Smooth muscle cell (in vitro differentiated cells): ENCODE measurements at regions not wholly inside any gene's neighbourhood (a gene's known extent, or its start where the extent isn't known, plus 50 kb on each side); places are given as distances from the start of the nearest gene placed in this dataset.

Source experiments
- DNase-seq: peaks from one replicate; lab custom pipeline; 2025; ENCODE audit not compliant: unreplicated experiment; lab: John Stamatoyannopoulos, UW
- H2AFZ ChIP-seq: fragments of 200-600 bp; sonication (generic); 2 replicates; pipeline ENCODE4 v1.6.0; 2016; ENCODE audit warnings: antibody characterized with exemption, low read depth, mild to moderate bottlenecking
- H3F3A ChIP-seq: fragments of 200-600 bp; sonication (generic); 2 replicates; pipeline ENCODE4 v1.6.0; 2017; ENCODE audit warnings: antibody characterized with exemption, low read depth
- H3K27ac ChIP-seq: fragments of 200-600 bp; sonication (generic); 2 replicates; pipeline ENCODE4 v1.5.1; 2016; ENCODE audit warnings: low read depth, mild to moderate bottlenecking
- H3K27me3 ChIP-seq: fragments of 200-600 bp; sonication (generic); 2 replicates; pipeline ENCODE4 v1.6.1; 2016; ENCODE audit warnings: low read depth, mild to moderate bottlenecking
- H3K36me3 ChIP-seq: fragments of 200-600 bp; sonication (generic); 2 replicates; pipeline ENCODE4 v1.5.1; 2016; ENCODE audit warnings: low read depth
- H3K4me1 ChIP-seq: fragments of 200-600 bp; sonication (generic); 2 replicates; pipeline ENCODE4 v1.5.1; 2016; ENCODE audit warnings: low read depth
- H3K4me2 ChIP-seq: fragments of 200-600 bp; sonication (generic); 2 replicates; pipeline ENCODE4 v1.6.0; 2016; ENCODE audit warnings: mild to moderate bottlenecking
- H3K4me3 ChIP-seq: fragments of 200-600 bp; sonication (generic); 2 replicates; pipeline ENCODE4 v1.5.1; 2016; ENCODE audit warnings: mild to moderate bottlenecking
- H3K79me2 ChIP-seq: fragments of 200-600 bp; sonication (generic); 2 replicates; pipeline ENCODE4 v1.6.0; 2016; ENCODE audit warnings: low read depth, mild to moderate bottlenecking
- H3K9ac ChIP-seq: fragments of 200-600 bp; sonication (generic); 2 replicates; pipeline ENCODE4 v1.6.0; 2016; ENCODE audit warnings: low read depth
- H3K9me3 ChIP-seq: fragments of 200-600 bp; sonication (generic); replicated peaks from 2 replicates; pipeline ENCODE4 v1.5.1; 2016; ENCODE audit warnings: low read depth
- H4K20me1 ChIP-seq: fragments of 200-600 bp; sonication (generic); 2 replicates; pipeline ENCODE4 v1.6.0; 2016; ENCODE audit warnings: low read depth
- CTCF ChIP-seq: fragments of 200-600 bp; sonication (generic); IDR thresholded peaks from 2 replicates; pipeline ENCODE4 v1.5.1; 2017; ENCODE audit warnings: borderline replicate concordance, mild to moderate bottlenecking, antibody characterized with exemption; ENCODE audit not compliant: insufficient read depth, poor library complexity, severe bottlenecking
- WGBS: methylation state at CpG from one replicate; pipeline ENCODE4 v1.1.7; 2016; ENCODE audit warnings: low lambda C conversion rate; 5-methylcytosine and 5-hydroxymethylcytosine counted together

DNA sequence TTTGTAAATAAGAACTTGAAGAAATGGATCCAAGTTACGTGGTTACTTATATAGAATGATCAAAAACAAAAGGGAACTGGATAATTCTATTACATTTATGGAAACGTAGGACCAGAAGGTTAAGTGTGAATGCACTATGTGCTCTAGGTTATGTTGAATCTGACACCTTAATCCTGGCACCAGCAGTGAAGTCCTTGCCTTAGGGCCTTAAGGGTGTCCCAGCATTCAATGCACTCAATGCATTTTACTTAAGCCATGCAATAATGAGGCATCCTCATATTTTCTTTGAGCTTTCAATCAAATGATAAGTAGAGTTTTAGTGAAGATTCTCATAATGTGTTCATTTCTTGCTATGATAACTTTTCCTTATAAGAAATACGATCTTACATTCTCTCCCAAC, 178.3 kb upstream of the AGR3 start:
- 95% methylated on average over 3 of the region's 3 CpGs for whole genome bisulfite sequencing
- no peaks in the 10 kb centered on the region for H4K20me1 ChIP-seq
- H3K27ac ChIP-seq = no peak overlapping the region
- H3K4me1 ChIP-seq = no peaks in the 10 kb centered on the region
- no peaks in the 10 kb centered on the region for H3K9me3 ChIP-seq
- no peak overlapping the region for H3K4me2 ChIP-seq
- no peak overlapping the region for H3K4me3 ChIP-seq
- H3K9ac ChIP-seq = no peak overlapping the region
- no peak for DNase-seq
- H3K36me3 ChIP-seq = no peaks in the 10 kb centered on the region
- no peak overlapping the region for H2AFZ ChIP-seq
- H3K79me2 ChIP-seq = no peaks in the 10 kb centered on the region
- H3F3A ChIP-seq = no peaks in the 10 kb centered on the region
- no peaks in the 10 kb centered on the region for H3K27me3 ChIP-seq
- TF ChIP-seq CTCF = no peak

DNA sequence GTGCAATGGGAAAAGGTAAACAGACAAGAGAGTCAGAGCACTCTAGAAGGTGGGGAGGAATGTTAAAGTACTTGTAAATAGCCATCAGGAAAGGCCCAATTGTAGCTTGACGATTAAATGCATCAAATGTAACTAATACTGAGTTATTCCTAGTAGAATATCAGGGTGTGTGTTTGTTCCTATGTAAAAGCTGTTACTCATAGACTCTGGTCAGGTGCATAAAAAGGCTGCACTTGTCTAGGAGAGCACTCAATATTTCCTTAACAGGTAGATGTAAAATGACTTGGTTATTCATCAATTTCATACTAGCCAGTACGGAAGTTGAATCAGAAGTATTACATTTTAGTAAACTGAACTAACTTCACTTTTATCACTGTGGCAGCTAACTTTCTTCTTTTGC, 179.7 kb upstream of the AGR3 start:
- no peak overlapping the region for H2AFZ ChIP-seq
- H3K27ac ChIP-seq = no peak overlapping the region
- H3K9ac ChIP-seq = no peak overlapping the region
- TF ChIP-seq CTCF = no peak
- H3K79me2 ChIP-seq = no peaks in the 10 kb centered on the region
- H3K27me3 ChIP-seq = no peaks in the 10 kb centered on the region
- H3K4me2 ChIP-seq = no peak overlapping the region
- H3F3A ChIP-seq = no peaks in the 10 kb centered on the region
- WGBS = 89% methylated on average over 2 of the region's 2 CpGs
- H3K4me3 ChIP-seq = no peak overlapping the region
- no peaks in the 10 kb centered on the region for H3K36me3 ChIP-seq
- H4K20me1 ChIP-seq = no peaks in the 10 kb centered on the region
- DNase-seq = no peak
- no peaks in the 10 kb centered on the region for H3K9me3 ChIP-seq
- no peaks in the 10 kb centered on the region for H3K4me1 ChIP-seq

DNA sequence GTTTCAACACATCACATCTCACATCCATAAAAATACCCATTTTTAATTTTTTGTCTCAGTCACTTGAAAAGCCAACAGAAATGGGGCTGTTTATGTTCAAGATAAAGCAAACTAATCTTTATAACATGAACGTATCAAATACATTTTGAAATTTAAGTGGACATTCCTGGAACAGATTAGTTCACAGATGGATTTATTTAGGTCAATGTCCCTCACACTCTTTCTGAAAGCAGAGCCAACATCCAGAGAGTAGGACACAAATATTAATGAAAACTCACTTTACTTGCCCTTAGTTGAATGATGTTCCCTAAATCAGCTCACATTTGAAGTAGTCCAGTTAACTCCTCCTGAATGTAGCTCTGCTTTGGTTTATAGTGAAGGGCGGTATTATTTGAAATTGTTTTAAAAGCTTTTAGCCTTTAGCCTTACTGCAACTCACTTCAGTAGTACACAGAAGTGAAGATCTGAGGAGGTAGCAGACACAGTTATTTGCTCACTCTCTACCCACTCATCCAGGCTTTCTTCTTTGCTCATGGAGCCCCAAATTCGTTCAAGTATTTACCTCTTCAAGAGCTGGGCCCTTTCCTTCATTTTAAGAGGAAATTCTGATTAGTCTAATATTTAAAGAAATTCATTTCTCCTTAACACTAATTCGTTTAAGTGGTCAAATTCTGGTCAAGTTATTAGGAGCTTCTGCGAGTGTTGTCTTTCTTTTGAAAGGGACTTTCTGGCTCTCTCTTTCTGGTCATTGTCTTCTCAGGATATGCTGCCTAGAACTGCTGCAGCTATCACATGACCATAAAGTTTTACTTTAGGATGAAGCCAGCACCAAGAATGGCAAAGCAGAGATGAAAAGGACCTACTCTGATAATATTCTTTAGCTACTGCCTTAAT, 180.6 kb upstream of the AGR3 start:
- Histone ChIP-seq H3K27ac (no peak overlapping the region), H3K9me3 (no peaks in the 10 kb centered on the region), H4K20me1 (no peaks in the 10 kb centered on the region), H2AFZ (peak overlapping the region; percentile 70), H3K4me1 (no peaks in the 10 kb centered on the region), H3K36me3 (no peaks in the 10 kb centered on the region), H3K27me3 (no peaks in the 10 kb centered on the region), H3K9ac (no peak overlapping the region), H3K4me3 (no peak overlapping the region), H3K79me2 (no peaks in the 10 kb centered on the region), H3F3A (no peaks in the 10 kb centered on the region), H3K4me2 (peak overlapping the region; percentile 45)
- 69% methylated on average over 5 of the region's 5 CpGs for WGBS
- TF ChIP-seq CTCF = no peak
- no peak for DNase-seq

DNA sequence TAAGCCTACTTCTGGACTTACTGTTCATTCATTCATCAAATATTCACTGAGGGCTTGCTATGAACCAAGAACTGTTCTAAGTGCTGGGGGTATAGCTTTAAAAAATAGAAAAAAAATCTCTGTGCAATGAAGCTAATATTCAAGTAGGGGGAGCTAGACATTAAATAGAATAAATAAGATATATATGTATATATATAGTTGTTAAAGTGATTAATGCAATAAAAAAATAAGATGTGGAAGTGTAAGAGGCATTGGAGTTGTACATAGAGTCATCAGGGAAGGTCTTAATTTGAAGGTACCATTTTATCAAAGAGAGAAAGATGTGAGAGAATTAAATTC, 181.2 kb upstream of the AGR3 start:
- no peak for DNase-seq
- H3K4me2 ChIP-seq = no peak overlapping the region

More for the DNA sequence above, 181.2 kb upstream of the AGR3 start:
- Histone ChIP-seq H3F3A (peaks cover 4% of the 10 kb centered on the region), H3K27ac (no peak overlapping the region), H3K4me1 (peaks cover 4% of the 10 kb centered on the region), H3K79me2 (no peaks in the 10 kb centered on the region), H2AFZ (peak overlapping the region; percentile 70), H4K20me1 (no peaks in the 10 kb centered on the region), H3K4me3 (no peak overlapping the region), H3K9me3 (no peaks in the 10 kb centered on the region), H3K9ac (no peak overlapping the region), H3K27me3 (no peaks in the 10 kb centered on the region), H3K36me3 (no peaks in the 10 kb centered on the region)
- peak; percentile 38 for TF ChIP-seq CTCF
